Activated naive CD4-positive, alpha-beta T cell treated with anti-CD3 and anti-CD28 coated beads for 36 hours (primary cell): ENCODE measurements at regions not wholly inside any gene's neighbourhood (a gene's known extent, or its start where the extent isn't known, plus 50 kb on each side); places are given as distances from the start of the nearest gene placed in this dataset.

Experiments used
- CTCF ChIA-PET: fragments of 350-600 bp; sonication (Branson Sonifier 250); formaldehyde crosslinking; loops from one replicate; lab custom pipeline; 2021; ENCODE audit warnings: antibody characterized with exemption; lab: Charles Lee
- DNase-seq: peaks from one replicate; pipeline ENCODE4 v3.0.0-alpha.2; 2020
- H3K27ac Mint-ChIP-seq: one replicate; pipeline ENCODE4 v1.8.0; 2021; ENCODE audit warnings: mild to moderate bottlenecking, mixed read lengths
- H3K27me3 Mint-ChIP-seq: one replicate; pipeline ENCODE4 v1.8.0; 2021; ENCODE audit warnings: low read depth, mixed read lengths
- H3K36me3 Mint-ChIP-seq: one replicate; pipeline ENCODE4 v1.8.0; 2021; ENCODE audit warnings: low read depth, mixed read lengths
- H3K4me1 Mint-ChIP-seq: one replicate; pipeline ENCODE4 v1.8.0; 2021; ENCODE audit warnings: low read depth, mixed read lengths
- H3K4me3 Mint-ChIP-seq: one replicate; pipeline ENCODE4 v1.8.0; 2021; ENCODE audit warnings: mild to moderate bottlenecking, moderate library complexity, mixed read lengths
- H3K9me3 Mint-ChIP-seq: one replicate; pipeline ENCODE4 v1.8.0; 2021; ENCODE audit warnings: mixed read lengths
- intact Hi-C: fragments of 100-400 bp; cut with micrococcal nuclease; formaldehyde crosslinking; loops from one replicate; pipeline ENCODE4 v1.15.1; 2023

GRCh38 chr18:73045037-73045436, 177.2 kb upstream of the NETO1 start:
- intact Hi-C loops: no loop called here
- no peak overlapping the region for H3K27ac Mint-ChIP-seq
- H3K27me3 Mint-ChIP-seq: peaks cover 2% of the 10 kb centered on the region
- H3K4me1 Mint-ChIP-seq: no peaks in the 10 kb centered on the region
- H3K4me3 Mint-ChIP-seq: no peak overlapping the region
- no peaks in the 10 kb centered on the region for H3K9me3 Mint-ChIP-seq
- no peak for DNase-seq
- H3K36me3 Mint-ChIP-seq: no peaks in the 10 kb centered on the region
- CTCF ChIA-PET: no interaction called here

- intact Hi-C loops: no loop called here
- Mint-ChIP-seq H3K4me3 (no peak overlapping the region), H3K9me3 (no peaks in the 10 kb centered on the region), H3K36me3 (no peaks in the 10 kb centered on the region), H3K4me1 (no peaks in the 10 kb centered on the region), H3K27me3 (peaks cover 2% of the 10 kb centered on the region), H3K27ac (no peak overlapping the region)
- CTCF ChIA-PET: no interaction called here
- DNase-seq: no peak
These were observed 175.8 kb upstream of the NETO1 start for GRCh38 chr18:73043611-73044010.

GRCh38 chr18:73043211-73043610, 175.4 kb upstream of the NETO1 start:
- peaks cover 2% of the 10 kb centered on the region for H3K27me3 Mint-ChIP-seq
- CTCF ChIA-PET: no interaction called here
- H3K4me3 Mint-ChIP-seq: no peak overlapping the region
- no peaks in the 10 kb centered on the region for H3K4me1 Mint-ChIP-seq
- H3K9me3 Mint-ChIP-seq: no peaks in the 10 kb centered on the region
- DNase-seq: no peak
- H3K27ac Mint-ChIP-seq: no peak overlapping the region
- H3K36me3 Mint-ChIP-seq: no peaks in the 10 kb centered on the region
- intact Hi-C loops: no loop called here

- DNase-seq: no peak
- intact Hi-C loops: no loop called here
- Mint-ChIP-seq H3K36me3 (no peaks in the 10 kb centered on the region), H3K4me1 (no peaks in the 10 kb centered on the region), H3K27ac (no peak overlapping the region), H3K4me3 (no peak overlapping the region), H3K9me3 (no peaks in the 10 kb centered on the region), H3K27me3 (peaks cover 2% of the 10 kb centered on the region)
- CTCF ChIA-PET: no interaction called here
These were observed 172.5 kb upstream of the NETO1 start for GRCh38 chr18:73040247-73040646.

GRCh38 chr18:73038336-73038735, 170.5 kb upstream of the NETO1 start:
- Mint-ChIP-seq H3K27ac (no peak overlapping the region), H3K27me3 (peaks cover 2% of the 10 kb centered on the region), H3K9me3 (no peaks in the 10 kb centered on the region), H3K4me1 (no peaks in the 10 kb centered on the region), H3K36me3 (no peaks in the 10 kb centered on the region), H3K4me3 (no peak overlapping the region)
- CTCF ChIA-PET: no interaction called here
- intact Hi-C loops: no loop called here
- no peak for DNase-seq

GRCh38 chr18:73023975-73024374, 156.2 kb upstream of the NETO1 start:
- Mint-ChIP-seq H3K27me3 (no peaks in the 10 kb centered on the region), H3K4me3 (no peak overlapping the region), H3K9me3 (peaks cover 11% of the 10 kb centered on the region), H3K36me3 (no peaks in the 10 kb centered on the region), H3K4me1 (no peaks in the 10 kb centered on the region), H3K27ac (no peak overlapping the region)
- CTCF ChIA-PET: no interaction called here
- intact Hi-C loops: no loop called here
- no peak for DNase-seq

GRCh38 chr18:73009691-73010090, 141.9 kb upstream of the NETO1 start:
- CTCF ChIA-PET: no interaction called here
- intact Hi-C loops: no loop called here
- no peak for DNase-seq
- no peak overlapping the region for H3K27ac Mint-ChIP-seq
- H3K4me1 Mint-ChIP-seq: no peaks in the 10 kb centered on the region
- no peak overlapping the region for H3K4me3 Mint-ChIP-seq
- no peaks in the 10 kb centered on the region for H3K9me3 Mint-ChIP-seq
- no peaks in the 10 kb centered on the region for H3K36me3 Mint-ChIP-seq
- no peaks in the 10 kb centered on the region for H3K27me3 Mint-ChIP-seq

GRCh38 chr18:73007915-73008308, 140.1 kb upstream of the NETO1 start:
- intact Hi-C loops: no loop called here
- CTCF ChIA-PET: no interaction called here
- H3K36me3 Mint-ChIP-seq: no peaks in the 10 kb centered on the region
- H3K27me3 Mint-ChIP-seq: no peaks in the 10 kb centered on the region
- no peak overlapping the region for H3K27ac Mint-ChIP-seq
- no peak for DNase-seq
- no peak overlapping the region for H3K4me3 Mint-ChIP-seq
- no peaks in the 10 kb centered on the region for H3K4me1 Mint-ChIP-seq
- no peaks in the 10 kb centered on the region for H3K9me3 Mint-ChIP-seq

- H3K36me3 Mint-ChIP-seq: no peaks in the 10 kb centered on the region
- no peak for DNase-seq
- CTCF ChIA-PET: no interaction called here
- H3K4me1 Mint-ChIP-seq: no peaks in the 10 kb centered on the region
- no peak overlapping the region for H3K4me3 Mint-ChIP-seq
- H3K27me3 Mint-ChIP-seq: no peaks in the 10 kb centered on the region
- H3K27ac Mint-ChIP-seq: no peak overlapping the region
- H3K9me3 Mint-ChIP-seq: no peaks in the 10 kb centered on the region
- intact Hi-C loops: no loop called here
These were observed 139.6 kb upstream of the NETO1 start for GRCh38 chr18:73007195-73007914.

GRCh38 chr18:73006331-73006730, 138.5 kb upstream of the NETO1 start:
- Mint-ChIP-seq H3K9me3 (no peaks in the 10 kb centered on the region), H3K4me1 (no peaks in the 10 kb centered on the region), H3K36me3 (no peaks in the 10 kb centered on the region), H3K27ac (no peak overlapping the region), H3K4me3 (no peak overlapping the region), H3K27me3 (no peaks in the 10 kb centered on the region)
- intact Hi-C loops: no loop called here
- DNase-seq: no peak
- CTCF ChIA-PET: no interaction called here

- Mint-ChIP-seq H3K27ac (no peak overlapping the region), H3K27me3 (no peaks in the 10 kb centered on the region), H3K4me1 (no peaks in the 10 kb centered on the region), H3K4me3 (no peak overlapping the region), H3K36me3 (no peaks in the 10 kb centered on the region), H3K9me3 (no peaks in the 10 kb centered on the region)
- intact Hi-C loops: no loop called here
- CTCF ChIA-PET: no interaction called here
- DNase-seq: no peak
These were observed 136.5 kb upstream of the NETO1 start for GRCh38 chr18:73004260-73004659.

GRCh38 chr18:72999971-73000607, 132.3 kb upstream of the NETO1 start:
- Mint-ChIP-seq H3K9me3 (peaks cover 4% of the 10 kb centered on the region), H3K4me1 (no peaks in the 10 kb centered on the region), H3K4me3 (no peak overlapping the region), H3K27me3 (no peaks in the 10 kb centered on the region), H3K36me3 (no peaks in the 10 kb centered on the region), H3K27ac (no peak overlapping the region)
- CTCF ChIA-PET: no interaction called here
- intact Hi-C loops: no loop called here
- no peak for DNase-seq

GRCh38 chr18:72995558-72995957, 127.8 kb upstream of the NETO1 start:
- CTCF ChIA-PET: no interaction called here
- Mint-ChIP-seq H3K27ac (no peak overlapping the region), H3K4me1 (no peaks in the 10 kb centered on the region), H3K36me3 (no peaks in the 10 kb centered on the region), H3K9me3 (peaks cover 8% of the 10 kb centered on the region), H3K4me3 (no peak overlapping the region), H3K27me3 (no peaks in the 10 kb centered on the region)
- intact Hi-C loops: no loop called here
- DNase-seq: no peak
